Femur (tissue), 1 donor: ENCODE measurements at regions not wholly inside any gene's neighbourhood (a gene's known extent, or its start where the extent isn't known, plus 50 kb on each side); places are given as distances from the start of the nearest gene placed in this dataset.
"Not testable (repeated sequence)": the region's sequence is repeated elsewhere in the genome, so short reads cannot be mapped to it uniquely, and the experiment has no call there.

Source experiments
- DNase-seq: peaks from one replicate; pipeline ENCODE4 v3.0.0-alpha.2; 2017

- DNase-seq: no peak
Observed at GRCh38 chr20:12698817-12699216, 310.0 kb upstream of the SPTLC3 start.

GRCh38 chr20:12699374-12700228, 309.2 kb upstream of the SPTLC3 start:
- no peak for DNase-seq

GRCh38 chr20:12700701-12701100, 308.1 kb upstream of the SPTLC3 start:
- no peak for DNase-seq

- DNase-seq: no peak
Observed at GRCh38 chr20:12702312-12702711, 306.5 kb upstream of the SPTLC3 start.

- DNase-seq: no peak
Observed at GRCh38 chr20:12715371-12715770, 293.4 kb upstream of the SPTLC3 start.

- no peak for DNase-seq
Observed at GRCh38 chr20:12715991-12716680, 292.6 kb upstream of the SPTLC3 start.

- DNase-seq: no peak
Observed at GRCh38 chr20:12717061-12717460, 291.7 kb upstream of the SPTLC3 start.

- no peak for DNase-seq
Observed at GRCh38 chr20:12718619-12719018, 290.2 kb upstream of the SPTLC3 start.

- no peak for DNase-seq
Observed at GRCh38 chr20:12721636-12722035, 287.1 kb upstream of the SPTLC3 start.

GRCh38 chr20:12722091-12722490, 286.7 kb upstream of the SPTLC3 start:
- DNase-seq: no peak

GRCh38 chr20:12723811-12724210, 285.0 kb upstream of the SPTLC3 start:
- DNase-seq: no peak

GRCh38 chr20:12728782-12729181, 280.0 kb upstream of the SPTLC3 start:
- no peak for DNase-seq

- DNase-seq: no peak
Observed at GRCh38 chr20:12729326-12729725, 279.4 kb upstream of the SPTLC3 start.

- DNase-seq: no peak
Observed at GRCh38 chr20:12733811-12734210, 275.0 kb upstream of the SPTLC3 start.

- DNase-seq: no peak
Observed at GRCh38 chr20:12737497-12737896, 271.3 kb upstream of the SPTLC3 start.

GRCh38 chr20:12737900-12738299, 270.9 kb upstream of the SPTLC3 start:
- no peak for DNase-seq

GRCh38 chr20:12740647-12741046, 268.1 kb upstream of the SPTLC3 start:
- no peak for DNase-seq

- no peak for DNase-seq
Observed at GRCh38 chr20:12744037-12744436, 264.7 kb upstream of the SPTLC3 start.

- no peak for DNase-seq
Observed at GRCh38 chr20:12748359-12748994, 260.3 kb upstream of the SPTLC3 start.

- DNase-seq: peak; percentile 20
Observed at GRCh38 chr20:12750221-12750620, 258.6 kb upstream of the SPTLC3 start.

GRCh38 chr20:12752900-12753693, 255.7 kb upstream of the SPTLC3 start:
- DNase-seq: not testable (repeated sequence)

GRCh38 chr20:12753742-12754141, 255.0 kb upstream of the SPTLC3 start:
- not testable (repeated sequence) for DNase-seq

GRCh38 chr20:12759493-12759892, 249.3 kb upstream of the SPTLC3 start:
- not testable (repeated sequence) for DNase-seq
